Erythroblast (primary cell): ENCODE measurements at regions not wholly inside any gene's neighbourhood (a gene's known extent, or its start where the extent isn't known, plus 50 kb on each side); places are given as distances from the start of the nearest gene placed in this dataset.

Source experiments
- GATA1 ChIP-seq: IDR thresholded peaks from 2 replicates; pipeline ENCODE4 v1.6.1; 2011; ENCODE audit warnings: low read depth, mild to moderate bottlenecking, control low read depth, low read length, moderate library complexity
- POLR2A ChIP-seq: IDR thresholded peaks from 2 replicates; pipeline ENCODE4 v1.6.1; 2011; ENCODE audit warnings: mild to moderate bottlenecking, low read length

- TF ChIP-seq POLR2A (no peak), GATA1 (no peak)
Observed at GRCh38 chr3:162400697-162401096, 904.1 kb downstream of the OTOL1 start.
